Keratinocyte (primary cell): ENCODE measurements at regions not wholly inside any gene's neighbourhood (a gene's known extent, or its start where the extent isn't known, plus 50 kb on each side); places are given as distances from the start of the nearest gene placed in this dataset.

Experiments used
- EZH2 ChIP-seq: IDR thresholded peaks from one replicate; pipeline ENCODE4 v1.6.1; 2012; ENCODE audit warnings: inconsistent platforms, mild to moderate bottlenecking, low read length, moderate library complexity
- TF ChIP-seq, protein P1 (sequence below), 3 experiments: IDR thresholded peaks in 1 of 3; conservative IDR thresholded peaks in 1 of 3; optimal IDR thresholded peaks in 1 of 3; 2 replicates in 2 of 3; 3 replicates in 1 of 3; pipeline versions ENCODE3 to v1.5.1; 2011; ENCODE audit warnings: low read length in 3 of 3, mild to moderate bottlenecking in 3 of 3, moderate library complexity in 2 of 3, control low read depth in 1 of 3, inconsistent platforms in 1 of 3; ENCODE audit not compliant: insufficient read depth in 2 of 3; ENCODE audit errors: extremely low read depth in 1 of 3

DNA sequence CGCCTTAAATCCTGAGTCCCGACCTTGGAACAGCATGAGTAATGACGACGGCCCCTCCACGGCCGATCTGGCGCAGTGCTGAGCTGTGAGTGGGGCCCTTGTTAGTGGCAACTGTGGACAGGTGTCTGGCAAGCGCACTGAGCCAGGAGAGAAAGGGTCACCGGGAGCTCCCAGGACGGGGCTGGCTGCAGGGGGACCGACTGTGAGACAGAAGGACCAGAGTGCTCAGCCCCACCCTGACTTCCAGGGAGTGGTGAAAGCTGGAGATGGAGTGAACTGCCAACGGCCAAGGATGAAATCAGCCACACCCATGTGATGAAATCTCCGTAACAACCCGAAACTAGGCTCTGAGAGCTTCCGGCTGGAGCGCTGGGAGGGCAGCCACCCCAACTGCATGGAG is 228.6 kb downstream of the BRD1 start:
- TF ChIP-seq, protein P1, sequence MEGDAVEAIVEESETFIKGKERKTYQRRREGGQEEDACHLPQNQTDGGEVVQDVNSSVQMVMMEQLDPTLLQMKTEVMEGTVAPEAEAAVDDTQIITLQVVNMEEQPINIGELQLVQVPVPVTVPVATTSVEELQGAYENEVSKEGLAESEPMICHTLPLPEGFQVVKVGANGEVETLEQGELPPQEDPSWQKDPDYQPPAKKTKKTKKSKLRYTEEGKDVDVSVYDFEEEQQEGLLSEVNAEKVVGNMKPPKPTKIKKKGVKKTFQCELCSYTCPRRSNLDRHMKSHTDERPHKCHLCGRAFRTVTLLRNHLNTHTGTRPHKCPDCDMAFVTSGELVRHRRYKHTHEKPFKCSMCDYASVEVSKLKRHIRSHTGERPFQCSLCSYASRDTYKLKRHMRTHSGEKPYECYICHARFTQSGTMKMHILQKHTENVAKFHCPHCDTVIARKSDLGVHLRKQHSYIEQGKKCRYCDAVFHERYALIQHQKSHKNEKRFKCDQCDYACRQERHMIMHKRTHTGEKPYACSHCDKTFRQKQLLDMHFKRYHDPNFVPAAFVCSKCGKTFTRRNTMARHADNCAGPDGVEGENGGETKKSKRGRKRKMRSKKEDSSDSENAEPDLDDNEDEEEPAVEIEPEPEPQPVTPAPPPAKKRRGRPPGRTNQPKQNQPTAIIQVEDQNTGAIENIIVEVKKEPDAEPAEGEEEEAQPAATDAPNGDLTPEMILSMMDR (optimal IDR thresholded peaks at IDR 0.05 in 1 of 3, IDR thresholded peaks at IDR 0.05 in 1 of 3, conservative IDR thresholded peaks at IDR 0.05 in 1 of 3; ENCODE audit: extremely low read depth in 1 of 3, insufficient read depth in 2 of 3, low read length in 3 of 3): no peak
- no peak for TF ChIP-seq EZH2
